ENCODE measurements at regions not wholly inside any gene's neighbourhood (a gene's known extent, or its start where the extent isn't known, plus 50 kb on each side); places are given as distances from the start of the nearest gene placed in this dataset.

DNA sequence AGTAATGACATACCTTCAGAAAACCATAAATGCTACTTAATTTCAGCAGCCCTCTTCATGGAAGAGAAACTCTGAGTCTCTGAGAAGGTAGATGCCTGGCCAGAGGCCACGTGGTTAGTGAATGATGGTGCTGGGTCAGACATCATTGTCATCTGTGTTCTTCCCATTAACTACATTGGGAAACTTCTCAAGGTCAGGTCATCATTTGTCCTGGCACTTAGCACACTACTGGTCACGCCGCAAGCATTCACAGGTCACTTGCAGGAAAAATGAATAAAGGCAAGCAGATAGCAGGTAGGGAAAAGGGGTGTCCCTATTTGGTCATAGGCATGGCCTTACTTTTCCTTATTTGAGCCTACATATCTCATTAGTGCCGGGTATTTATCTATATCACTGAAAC lies 220.1 kb upstream of the PROX1 start:
- no peak for TF ChIP-seq TAF1 (IDR thresholded peaks at IDR 0.05; ENCODE audit: low read depth)
- TF ChIP-seq, protein P1, sequence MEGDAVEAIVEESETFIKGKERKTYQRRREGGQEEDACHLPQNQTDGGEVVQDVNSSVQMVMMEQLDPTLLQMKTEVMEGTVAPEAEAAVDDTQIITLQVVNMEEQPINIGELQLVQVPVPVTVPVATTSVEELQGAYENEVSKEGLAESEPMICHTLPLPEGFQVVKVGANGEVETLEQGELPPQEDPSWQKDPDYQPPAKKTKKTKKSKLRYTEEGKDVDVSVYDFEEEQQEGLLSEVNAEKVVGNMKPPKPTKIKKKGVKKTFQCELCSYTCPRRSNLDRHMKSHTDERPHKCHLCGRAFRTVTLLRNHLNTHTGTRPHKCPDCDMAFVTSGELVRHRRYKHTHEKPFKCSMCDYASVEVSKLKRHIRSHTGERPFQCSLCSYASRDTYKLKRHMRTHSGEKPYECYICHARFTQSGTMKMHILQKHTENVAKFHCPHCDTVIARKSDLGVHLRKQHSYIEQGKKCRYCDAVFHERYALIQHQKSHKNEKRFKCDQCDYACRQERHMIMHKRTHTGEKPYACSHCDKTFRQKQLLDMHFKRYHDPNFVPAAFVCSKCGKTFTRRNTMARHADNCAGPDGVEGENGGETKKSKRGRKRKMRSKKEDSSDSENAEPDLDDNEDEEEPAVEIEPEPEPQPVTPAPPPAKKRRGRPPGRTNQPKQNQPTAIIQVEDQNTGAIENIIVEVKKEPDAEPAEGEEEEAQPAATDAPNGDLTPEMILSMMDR (IDR thresholded peaks at IDR 0.05; ENCODE audit: poor library complexity, severe bottlenecking): no peak
- no peak for TF ChIP-seq SMC3 (conservative IDR thresholded peaks at IDR 0.05; ENCODE audit: poor library complexity)
- TF ChIP-seq POLR2AphosphoS5 (IDR thresholded peaks at IDR 0.05): no peak
- no peak for TF ChIP-seq EZH2 (IDR thresholded peaks at IDR 0.05; ENCODE audit: borderline replicate concordance, insufficient read depth, low read length, poor library complexity, severe bottlenecking)
